ENCODE measurements at regions not wholly inside any gene's neighbourhood (a gene's known extent, or its start where the extent isn't known, plus 50 kb on each side); places are given as distances from the start of the nearest gene placed in this dataset.

- TF ChIP-seq CTCF (IDR thresholded peaks at IDR 0.05; ENCODE audit: low read length) (no peak), EZH2 (IDR thresholded peaks at IDR 0.05; ENCODE audit: borderline replicate concordance, low read length) (no peak)
Measured at GRCh38 chr9:4433379-4433778, 56.9 kb upstream of the SLC1A1 start.

All from OCI-LY1 (cell line).